ENCODE measurements at regions not wholly inside any gene's neighbourhood (a gene's known extent, or its start where the extent isn't known, plus 50 kb on each side); places are given as distances from the start of the nearest gene placed in this dataset.

DNA sequence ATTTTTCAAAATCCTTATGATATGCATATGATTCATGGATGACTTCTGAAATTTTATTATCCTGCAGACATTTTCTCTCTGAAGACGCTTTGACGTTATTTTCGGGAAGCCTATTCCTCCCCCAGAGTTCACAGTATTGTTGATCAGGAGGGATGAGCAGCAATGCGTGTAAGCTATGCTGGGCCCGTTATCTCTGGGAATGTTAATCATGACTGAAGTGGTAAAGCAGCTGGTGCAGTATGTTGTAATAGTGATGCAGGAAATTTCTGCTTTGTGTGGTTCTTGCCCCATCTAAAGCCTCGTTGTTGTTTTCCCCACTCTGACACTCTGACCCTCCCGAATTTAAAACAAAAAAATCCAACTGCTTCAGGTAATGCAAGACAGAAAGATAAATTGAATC is 1797.8 kb upstream of the WWC1 start:
- TF ChIP-seq EZH2 (IDR thresholded peaks at IDR 0.05; ENCODE audit: insufficient read depth, poor library complexity, severe bottlenecking) (no peak), EZH2phosphoT487 (IDR thresholded peaks at IDR 0.05; ENCODE audit: insufficient read depth, low read depth) (no peak)
